A549 (cell line): ENCODE measurements at regions not wholly inside any gene's neighbourhood (a gene's known extent, or its start where the extent isn't known, plus 50 kb on each side); places are given as distances from the start of the nearest gene placed in this dataset.

Source experiments
- ATAC-seq, 2 experiments: fragments of 200-7000 bp in 1 of 2; fragments of >200 bp in 1 of 2; cut with Nextera tagmentation in 1 of 2; cut with Tn5 transposase in 1 of 2; 3 replicates each; pipeline versions ENCODE4 v1.8.0 to v1.9.1; 2018 to 2020; ENCODE audit warnings: mild to moderate bottlenecking in 1 of 2, moderate library complexity in 1 of 2
- CTCF ChIA-PET: fragments of 300-600 bp; sonication (Branson Sonifier 250); formaldehyde crosslinking; extraction: SDS; loops from one replicate; lab custom pipeline; 2021; ENCODE audit warnings: antibody characterized with exemption, inconsistent platforms; lab: Yijun Ruan, JAX
- POLR2A ChIA-PET: fragments of 350-600 bp; formaldehyde crosslinking; extraction: SDS; loops from one replicate; lab custom pipeline; 2021; ENCODE audit warnings: antibody characterized with exemption, inconsistent platforms; lab: Yijun Ruan, JAX
- DNase-seq, 2 experiments: peaks; one replicate each; pipeline versions ENCODE4 v3.0.0 to v3.0.0-alpha.2; 2011 to 2016; ENCODE audit warnings: low read depth in 1 of 2, low spot score in 1 of 2
- FAIRE-seq: peaks from 2 replicates; lab custom pipeline; 2011; peaks lifted over from hg19 to GRCh38; lab: Jason Lieb, UNC
- H3K27ac ChIP-seq, 2 experiments: fragments of >200 bp; sonication (Bioruptor Twin); formaldehyde crosslinking; 3 replicates each; pipeline ENCODE4 v1.5.1; 2016 to 2017
- H3K4me1 ChIP-seq: fragments of >200 bp; sonication (Bioruptor Twin); formaldehyde crosslinking; 3 replicates; pipeline ENCODE4 v1.6.1; 2016
- H3K4me2 ChIP-seq: fragments of >200 bp; sonication (Bioruptor Twin); formaldehyde crosslinking; 3 replicates; pipeline ENCODE4 v1.6.1; 2016
- H3K4me3 ChIP-seq: fragments of >200 bp; sonication (Bioruptor Twin); formaldehyde crosslinking; 3 replicates; pipeline ENCODE4 v1.5.1; 2016
- H3K9me3 ChIP-seq: fragments of >200 bp; sonication (Bioruptor Twin); formaldehyde crosslinking; 3 replicates; pipeline ENCODE4 v1.6.1; 2016
- BHLHE40 ChIP-seq: IDR thresholded peaks from 2 replicates; pipeline ENCODE4 v1.6.1; 2012; ENCODE audit warnings: low read depth, low read length, inconsistent platforms
- CBX2 ChIP-seq: fragments of 200-600 bp; sonication (generic); IDR thresholded peaks from 2 replicates; pipeline ENCODE4 v1.6.1; 2016; ENCODE audit warnings: low read depth, mild to moderate bottlenecking, borderline replicate concordance
- CHD2 ChIP-seq: fragments of 150-350 bp; IDR thresholded peaks from 2 replicates; pipeline ENCODE4 v1.6.1; 2014; ENCODE audit warnings: low read length; ENCODE audit not compliant: partially characterized antibody
- CHD4 ChIP-seq: fragments of 200-600 bp; sonication (generic); IDR thresholded peaks from 2 replicates; pipeline ENCODE4 v1.6.1; 2016; ENCODE audit warnings: antibody characterized with exemption, mild to moderate bottlenecking, borderline replicate concordance
- ESRRA ChIP-seq: fragments of 150-350 bp; IDR thresholded peaks from 2 replicates; pipeline ENCODE4 v1.6.1; 2014; ENCODE audit warnings: mild to moderate bottlenecking, low read length, borderline replicate concordance
- FOSL2 ChIP-seq, 2 experiments: fragments of 450-650 bp in 1 of 2; fragments of >200 bp in 1 of 2; sonication (Bioruptor Twin) in 1 of 2; formaldehyde crosslinking; IDR thresholded peaks; 2 replicates each; pipeline versions ENCODE4 v1.5.0 to v1.6.1; 2016 to 2020; ENCODE audit warnings: mild to moderate bottlenecking in 1 of 2, moderate library complexity in 1 of 2
- FOXS1 ChIP-seq: fragments of 250-450 bp; sonication (Bioruptor Pico); IDR thresholded peaks from 2 replicates; pipeline ENCODE4 v1.5.0; 2020; ENCODE audit warnings: mild to moderate bottlenecking, moderate library complexity
- GATA3 ChIP-seq: IDR thresholded peaks from 2 replicates; pipeline ENCODE4 v1.6.1; 2012; ENCODE audit warnings: borderline replicate concordance
- HDAC2 ChIP-seq: fragments of 200-600 bp; sonication (generic); IDR thresholded peaks from 2 replicates; pipeline ENCODE4 v1.6.1; 2016
- HES2 ChIP-seq: fragments of >200 bp; sonication (Bioruptor Twin); formaldehyde crosslinking; IDR thresholded peaks from 2 replicates; pipeline ENCODE4 v1.6.1; 2016
- HOXA7 ChIP-seq: fragments of 250-450 bp; sonication (Bioruptor Pico); IDR thresholded peaks from 2 replicates; pipeline ENCODE4 v1.5.0; 2020; ENCODE audit warnings: mild to moderate bottlenecking, moderate library complexity
- HOXB13 ChIP-seq: fragments of 250-450 bp; sonication (Bioruptor Pico); IDR thresholded peaks from 2 replicates; pipeline ENCODE4 v1.5.0; 2020; ENCODE audit warnings: low read depth, mild to moderate bottlenecking, moderate library complexity
- HOXB5 ChIP-seq: fragments of 250-450 bp; sonication (Bioruptor Pico); IDR thresholded peaks from 2 replicates; pipeline ENCODE4 v1.5.0; 2020; ENCODE audit warnings: mild to moderate bottlenecking, moderate library complexity
- KDM5A ChIP-seq: fragments of 200-600 bp; sonication (generic); IDR thresholded peaks from 2 replicates; pipeline ENCODE4 v1.6.1; 2016; ENCODE audit warnings: antibody characterized with exemption, mild to moderate bottlenecking
- MAFK ChIP-seq: fragments of 450-650 bp; IDR thresholded peaks from 2 replicates; pipeline ENCODE4 v1.6.1; 2014; ENCODE audit not compliant: partially characterized antibody
- MAZ ChIP-seq: fragments of 150-350 bp; IDR thresholded peaks from 2 replicates; pipeline ENCODE4 v1.6.1; 2014; ENCODE audit warnings: antibody characterized with exemption, low read depth, low read length, borderline replicate concordance
- NR3C1 ChIP-seq: fragments of >200 bp; sonication (Bioruptor Twin); formaldehyde crosslinking; IDR thresholded peaks from 3 replicates; pipeline ENCODE4 v1.6.1; 2017
- RAD21 ChIP-seq, 2 experiments: fragments of >200 bp in 1 of 2; sonication (Bioruptor Twin) in 1 of 2; formaldehyde crosslinking in 1 of 2; IDR thresholded peaks in 1 of 2; conservative IDR thresholded peaks in 1 of 2; 2 replicates in 1 of 2; 3 replicates in 1 of 2; pipeline ENCODE4 v1.6.1; 2012 to 2018; ENCODE audit warnings: inconsistent platforms in 1 of 2
- RARB ChIP-seq: fragments of 250-450 bp; sonication (Bioruptor Pico); IDR thresholded peaks from 2 replicates; pipeline ENCODE4 v1.8.0; 2021; ENCODE audit warnings: mild to moderate bottlenecking, moderate library complexity
- RCOR1 ChIP-seq: fragments of 150-350 bp; IDR thresholded peaks from 2 replicates; pipeline ENCODE4 v1.6.1; 2014; ENCODE audit warnings: antibody characterized with exemption, low read length, low read depth
- RNF2 ChIP-seq: fragments of 200-600 bp; sonication (generic); IDR thresholded peaks from 2 replicates; pipeline ENCODE4 v1.6.1; 2016; ENCODE audit warnings: low read depth, mild to moderate bottlenecking, antibody characterized with exemption, moderate library complexity, borderline replicate concordance
- SMC3 ChIP-seq: fragments of >200 bp; sonication (Bioruptor Twin); formaldehyde crosslinking; IDR thresholded peaks from 3 replicates; pipeline ENCODE4 v1.6.1; 2018; ENCODE audit warnings: inconsistent platforms
- ZNF302 ChIP-seq: fragments of 250-450 bp; sonication (Bioruptor Pico); IDR thresholded peaks from 2 replicates; pipeline ENCODE4 v1.9.0; 2021; ENCODE audit warnings: inconsistent platforms, mild to moderate bottlenecking, moderate library complexity
- ZSCAN20 ChIP-seq: fragments of 250-450 bp; sonication (Bioruptor Pico); IDR thresholded peaks from 2 replicates; pipeline ENCODE4 v1.8.0; 2022; ENCODE audit warnings: mild to moderate bottlenecking, moderate library complexity
- WGBS: methylation state at CpG from one replicate; pipeline ENCODE4 v1.1.6; 2017; ENCODE audit errors: missing lambda C conversion rate; 5-methylcytosine and 5-hydroxymethylcytosine counted together
- TF ChIP-seq, protein P1 (sequence below): fragments of 250-450 bp; sonication (Bioruptor Pico); IDR thresholded peaks from 2 replicates; pipeline ENCODE4 v1.5.0; 2020; ENCODE audit warnings: low read depth, mild to moderate bottlenecking, moderate library complexity
- TF ChIP-seq, protein P2 (sequence below): fragments of 150-350 bp; IDR thresholded peaks from 2 replicates; pipeline ENCODE4 v1.6.1; 2014; ENCODE audit warnings: low read depth, mild to moderate bottlenecking, low read length
- TF ChIP-seq, protein P3 (sequence below): fragments of 450-650 bp; IDR thresholded peaks from 2 replicates; pipeline ENCODE4 v1.6.1; 2014; ENCODE audit warnings: antibody characterized with exemption
- TF ChIP-seq, protein P4 (sequence below): fragments of >200 bp; sonication (Bioruptor Twin); formaldehyde crosslinking; IDR thresholded peaks from 3 replicates; pipeline ENCODE4 v1.5.1; 2016

- POLR2A ChIA-PET, result no interaction called here
- CTCF ChIA-PET, result interaction anchor here (0.6 kb wide), 1 partner anchor 57 kb away, joined by 4 read pairs; no protein-coding TSS in a partner anchor
- Histone ChIP-seq H3K4me2 (no peak overlapping the region), H3K27ac (no peak overlapping the region), H3K4me1 (no peaks in the 10 kb centered on the region), H3K4me3 (no peak overlapping the region), H3K9me3 (no peaks in the 10 kb centered on the region)
- 23% methylated on average over 2 of the region's 2 CpGs for WGBS
- no peak for DNase-seq
- no peak for ATAC-seq
- FAIRE-seq, result no peak
- TF ChIP-seq RNF2 (no peak), ZNF302 (CRISPR knock-in tag) (no peak), CHD4 (no peak), MAZ (no peak), HDAC2 (no peak), FOSL2 (IDR thresholded peaks at IDR 0.05) (no peak), FOSL2 (CRISPR knock-in tag; IDR thresholded peaks at IDR 0.05) (no peak), HES2 (no peak), ESRRA (no peak), HOXB13 (CRISPR knock-in tag) (no peak), KDM5A (no peak), HOXA7 (CRISPR knock-in tag) (no peak), SMC3 (no peak), HOXB5 (CRISPR knock-in tag) (no peak), MAFK (no peak), NR3C1 (no peak), RARB (no peak), ZSCAN20 (CRISPR knock-in tag) (no peak)
- TF ChIP-seq, protein P1, sequence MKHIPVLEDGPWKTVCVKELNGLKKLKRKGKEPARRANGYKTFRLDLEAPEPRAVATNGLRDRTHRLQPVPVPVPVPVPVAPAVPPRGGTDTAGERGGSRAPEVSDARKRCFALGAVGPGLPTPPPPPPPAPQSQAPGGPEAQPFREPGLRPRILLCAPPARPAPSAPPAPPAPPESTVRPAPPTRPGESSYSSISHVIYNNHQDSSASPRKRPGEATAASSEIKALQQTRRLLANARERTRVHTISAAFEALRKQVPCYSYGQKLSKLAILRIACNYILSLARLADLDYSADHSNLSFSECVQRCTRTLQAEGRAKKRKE (CRISPR knock-in tag), result no peak
- TF ChIP-seq, protein P2, sequence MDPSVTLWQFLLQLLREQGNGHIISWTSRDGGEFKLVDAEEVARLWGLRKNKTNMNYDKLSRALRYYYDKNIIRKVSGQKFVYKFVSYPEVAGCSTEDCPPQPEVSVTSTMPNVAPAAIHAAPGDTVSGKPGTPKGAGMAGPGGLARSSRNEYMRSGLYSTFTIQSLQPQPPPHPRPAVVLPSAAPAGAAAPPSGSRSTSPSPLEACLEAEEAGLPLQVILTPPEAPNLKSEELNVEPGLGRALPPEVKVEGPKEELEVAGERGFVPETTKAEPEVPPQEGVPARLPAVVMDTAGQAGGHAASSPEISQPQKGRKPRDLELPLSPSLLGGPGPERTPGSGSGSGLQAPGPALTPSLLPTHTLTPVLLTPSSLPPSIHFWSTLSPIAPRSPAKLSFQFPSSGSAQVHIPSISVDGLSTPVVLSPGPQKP, result no peak
- TF ChIP-seq, protein P3, sequence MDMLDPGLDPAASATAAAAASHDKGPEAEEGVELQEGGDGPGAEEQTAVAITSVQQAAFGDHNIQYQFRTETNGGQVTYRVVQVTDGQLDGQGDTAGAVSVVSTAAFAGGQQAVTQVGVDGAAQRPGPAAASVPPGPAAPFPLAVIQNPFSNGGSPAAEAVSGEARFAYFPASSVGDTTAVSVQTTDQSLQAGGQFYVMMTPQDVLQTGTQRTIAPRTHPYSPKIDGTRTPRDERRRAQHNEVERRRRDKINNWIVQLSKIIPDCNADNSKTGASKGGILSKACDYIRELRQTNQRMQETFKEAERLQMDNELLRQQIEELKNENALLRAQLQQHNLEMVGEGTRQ, result no peak
These were observed 250.9 kb downstream of the TOX3 start for GRCh38 chr16:52296076-52296475.

DNA sequence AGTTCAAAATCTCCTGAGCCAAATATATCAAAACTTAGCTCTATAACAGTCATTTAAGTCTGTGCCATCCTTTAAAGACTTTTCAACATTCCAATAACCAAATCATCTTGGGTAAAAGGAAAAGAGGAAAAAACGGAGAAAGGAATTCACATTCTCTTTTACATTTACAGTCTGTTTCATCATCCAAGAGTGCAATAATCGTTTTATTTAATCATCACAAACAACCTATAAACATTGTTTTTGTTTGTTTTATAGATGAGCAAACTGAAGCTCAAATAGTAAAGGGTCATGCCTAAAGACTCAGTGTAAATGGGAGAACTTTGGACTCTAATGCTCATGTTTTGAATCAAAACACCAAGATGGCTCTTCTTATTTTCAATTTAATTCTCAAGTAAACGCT is 252.3 kb downstream of the TOX3 start:
- H3K27ac ChIP-seq, result no peak overlapping the region
- ChIA-PET POLR2A (no interaction called here), CTCF (no interaction called here)
- ATAC-seq, result no peak
- H3K4me1 ChIP-seq, result no peaks in the 10 kb centered on the region
- no peak overlapping the region for H3K4me2 ChIP-seq
- DNase-seq, result no peak
- no peak overlapping the region for H3K4me3 ChIP-seq
- no peak for TF ChIP-seq CHD2
- TF ChIP-seq HOXB5 (CRISPR knock-in tag), result no peak
- no peak for TF ChIP-seq GATA3
- TF ChIP-seq, protein P4, sequence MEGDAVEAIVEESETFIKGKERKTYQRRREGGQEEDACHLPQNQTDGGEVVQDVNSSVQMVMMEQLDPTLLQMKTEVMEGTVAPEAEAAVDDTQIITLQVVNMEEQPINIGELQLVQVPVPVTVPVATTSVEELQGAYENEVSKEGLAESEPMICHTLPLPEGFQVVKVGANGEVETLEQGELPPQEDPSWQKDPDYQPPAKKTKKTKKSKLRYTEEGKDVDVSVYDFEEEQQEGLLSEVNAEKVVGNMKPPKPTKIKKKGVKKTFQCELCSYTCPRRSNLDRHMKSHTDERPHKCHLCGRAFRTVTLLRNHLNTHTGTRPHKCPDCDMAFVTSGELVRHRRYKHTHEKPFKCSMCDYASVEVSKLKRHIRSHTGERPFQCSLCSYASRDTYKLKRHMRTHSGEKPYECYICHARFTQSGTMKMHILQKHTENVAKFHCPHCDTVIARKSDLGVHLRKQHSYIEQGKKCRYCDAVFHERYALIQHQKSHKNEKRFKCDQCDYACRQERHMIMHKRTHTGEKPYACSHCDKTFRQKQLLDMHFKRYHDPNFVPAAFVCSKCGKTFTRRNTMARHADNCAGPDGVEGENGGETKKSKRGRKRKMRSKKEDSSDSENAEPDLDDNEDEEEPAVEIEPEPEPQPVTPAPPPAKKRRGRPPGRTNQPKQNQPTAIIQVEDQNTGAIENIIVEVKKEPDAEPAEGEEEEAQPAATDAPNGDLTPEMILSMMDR, result no peak
- TF ChIP-seq, protein P3, result no peak
- TF ChIP-seq KDM5A, result no peak
- TF ChIP-seq CBX2, result no peak
- no peak for TF ChIP-seq FOXS1
- no peak for TF ChIP-seq HDAC2
- no peak for TF ChIP-seq BHLHE40
- TF ChIP-seq RCOR1, result no peak
- TF ChIP-seq RAD21 (conservative IDR thresholded peaks at IDR 0.05 in 1 of 2, IDR thresholded peaks at IDR 0.05 in 1 of 2), result no peak
- 5% methylated on average over 3 of the region's 3 CpGs for WGBS
- FAIRE-seq, result no peak
- H3K9me3 ChIP-seq, result no peaks in the 10 kb centered on the region
